DND-41 (cell line): ENCODE measurements at regions not wholly inside any gene's neighbourhood (a gene's known extent, or its start where the extent isn't known, plus 50 kb on each side); places are given as distances from the start of the nearest gene placed in this dataset.

Experiments
- ATAC-seq: fragments of 200-7000 bp; cut with Tn5 transposase; 3 replicates; pipeline ENCODE4 v1.9.1; 2021; ENCODE audit warnings: low read depth; ENCODE audit not compliant: insufficient read depth
- DNase-seq: peaks from one replicate; pipeline ENCODE4 v3.0.0-alpha.2; 2020
- H2AFZ ChIP-seq: 2 replicates; pipeline ENCODE4 v1.6.0; 2012; ENCODE audit warnings: low read depth, low read length
- H3K27ac ChIP-seq: 2 replicates; pipeline ENCODE4 v1.5.1; 2012; ENCODE audit warnings: low read length, inconsistent platforms
- H3K27me3 ChIP-seq: fragments of 200-600 bp; sonication (generic); 2 replicates; pipeline ENCODE4 v1.6.0; 2012; ENCODE audit warnings: low read length, mild to moderate bottlenecking, inconsistent platforms; ENCODE audit not compliant: insufficient read depth, poor library complexity
- H3K36me3 ChIP-seq: 2 replicates; pipeline ENCODE4 v1.5.1; 2012; ENCODE audit warnings: low read length, inconsistent platforms; ENCODE audit not compliant: insufficient read depth
- H3K4me1 ChIP-seq: 2 replicates; pipeline ENCODE4 v1.5.1; 2012; ENCODE audit warnings: mild to moderate bottlenecking, low read length; ENCODE audit not compliant: insufficient read depth
- H3K4me2 ChIP-seq: 2 replicates; pipeline ENCODE4 v1.6.0; 2012; ENCODE audit warnings: mild to moderate bottlenecking, moderate library complexity, low read length, inconsistent platforms; ENCODE audit not compliant: insufficient read depth
- H3K4me3 ChIP-seq, 2 experiments: fragments of 200-600 bp in 1 of 2; shearing (Covaris generic) in 1 of 2; 2 replicates each; pipeline ENCODE4 v1.5.1; 2012 to 2016; ENCODE audit warnings: inconsistent platforms in 2 of 2, low read length in 2 of 2, mild to moderate bottlenecking in 2 of 2, low read depth in 1 of 2, moderate library complexity in 1 of 2
- H3K79me2 ChIP-seq: 2 replicates; pipeline ENCODE4 v1.6.0; 2012; ENCODE audit warnings: low read length, inconsistent platforms; ENCODE audit not compliant: insufficient read depth
- H3K9ac ChIP-seq: 2 replicates; pipeline ENCODE4 v1.6.0; 2012; ENCODE audit warnings: low read depth, mild to moderate bottlenecking, inconsistent platforms, low read length, moderate library complexity
- H3K9me3 ChIP-seq: 2 replicates; pipeline ENCODE4 v1.5.1; 2012; ENCODE audit warnings: low read length, moderate library complexity, mild to moderate bottlenecking, inconsistent platforms; ENCODE audit not compliant: insufficient read depth, severe bottlenecking
- H4K20me1 ChIP-seq: 2 replicates; pipeline ENCODE4 v1.6.0; 2012; ENCODE audit warnings: low read length; ENCODE audit not compliant: insufficient read depth
- EZH2 ChIP-seq: IDR thresholded peaks from 3 replicates; pipeline ENCODE4 v1.6.1; 2012; ENCODE audit warnings: borderline replicate concordance, low read depth, mild to moderate bottlenecking, moderate library complexity, low read length, inconsistent platforms; ENCODE audit not compliant: severe bottlenecking
- TF ChIP-seq, protein P1 (sequence below): IDR thresholded peaks from 2 replicates; pipeline ENCODE4 v1.5.1; 2012; ENCODE audit warnings: borderline replicate concordance, low read length, moderate library complexity, mild to moderate bottlenecking; ENCODE audit not compliant: poor library complexity, severe bottlenecking; ENCODE audit errors: extremely low read depth

DNA sequence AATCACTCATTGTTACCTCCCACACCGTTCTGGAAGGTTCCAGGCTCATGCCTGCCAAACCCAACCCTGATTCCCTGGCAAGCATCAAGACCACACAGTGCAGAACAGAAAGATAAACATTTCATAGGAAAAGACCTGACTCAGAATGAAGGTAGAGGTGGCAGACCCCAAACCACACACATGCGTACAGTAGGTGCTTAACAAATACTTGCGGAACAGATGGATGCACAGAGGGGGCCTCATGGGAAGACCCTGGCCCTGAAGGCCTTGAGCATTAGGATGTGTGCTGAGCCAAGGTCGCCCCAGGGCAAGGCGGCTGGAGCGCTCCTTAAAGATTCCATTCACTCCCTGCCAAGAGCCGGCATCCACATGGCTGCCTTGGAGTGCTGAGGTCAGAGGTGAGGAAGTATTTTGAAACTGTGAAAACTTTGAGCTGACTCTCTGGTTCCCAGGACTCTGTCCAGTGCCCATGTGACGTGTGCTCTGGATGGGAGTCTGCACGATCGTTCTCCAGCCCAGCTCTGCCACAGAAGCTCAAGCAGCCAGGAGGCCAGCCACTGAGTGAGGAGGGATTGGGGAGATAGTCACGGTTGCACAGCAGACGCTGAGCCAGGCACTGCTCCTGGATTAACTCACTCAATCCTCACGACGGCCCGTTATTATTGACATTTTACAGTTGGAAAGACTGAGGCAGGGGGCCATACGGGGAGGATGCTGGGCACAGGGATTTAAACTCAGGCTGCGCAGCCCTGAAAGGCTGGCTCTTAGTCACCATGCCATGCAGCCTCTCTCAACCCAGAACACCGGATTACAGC, 65.5 kb upstream of the AFDN start:
- no peaks in the 10 kb centered on the region for H3K9me3 ChIP-seq
- no peak overlapping the region for H3K27ac ChIP-seq
- H3K4me2 ChIP-seq = no peak overlapping the region
- no peak overlapping the region for H3K9ac ChIP-seq
- H4K20me1 ChIP-seq = no peaks in the 10 kb centered on the region
- no peaks in the 10 kb centered on the region for H3K79me2 ChIP-seq
- ATAC-seq (no peak), DNase-seq (no peak)
- no peaks in the 10 kb centered on the region for H3K4me1 ChIP-seq
- H3K27me3 ChIP-seq = no peaks in the 10 kb centered on the region
- TF ChIP-seq EZH2 = no peak
- TF ChIP-seq, protein P1, sequence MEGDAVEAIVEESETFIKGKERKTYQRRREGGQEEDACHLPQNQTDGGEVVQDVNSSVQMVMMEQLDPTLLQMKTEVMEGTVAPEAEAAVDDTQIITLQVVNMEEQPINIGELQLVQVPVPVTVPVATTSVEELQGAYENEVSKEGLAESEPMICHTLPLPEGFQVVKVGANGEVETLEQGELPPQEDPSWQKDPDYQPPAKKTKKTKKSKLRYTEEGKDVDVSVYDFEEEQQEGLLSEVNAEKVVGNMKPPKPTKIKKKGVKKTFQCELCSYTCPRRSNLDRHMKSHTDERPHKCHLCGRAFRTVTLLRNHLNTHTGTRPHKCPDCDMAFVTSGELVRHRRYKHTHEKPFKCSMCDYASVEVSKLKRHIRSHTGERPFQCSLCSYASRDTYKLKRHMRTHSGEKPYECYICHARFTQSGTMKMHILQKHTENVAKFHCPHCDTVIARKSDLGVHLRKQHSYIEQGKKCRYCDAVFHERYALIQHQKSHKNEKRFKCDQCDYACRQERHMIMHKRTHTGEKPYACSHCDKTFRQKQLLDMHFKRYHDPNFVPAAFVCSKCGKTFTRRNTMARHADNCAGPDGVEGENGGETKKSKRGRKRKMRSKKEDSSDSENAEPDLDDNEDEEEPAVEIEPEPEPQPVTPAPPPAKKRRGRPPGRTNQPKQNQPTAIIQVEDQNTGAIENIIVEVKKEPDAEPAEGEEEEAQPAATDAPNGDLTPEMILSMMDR = no peak
- no peak overlapping the region for H3K4me3 ChIP-seq
- no peaks in the 10 kb centered on the region for H3K36me3 ChIP-seq
- H2AFZ ChIP-seq = no peak overlapping the region

- no peak for TF ChIP-seq EZH2
- TF ChIP-seq, protein P1 = no peak
- Histone ChIP-seq H3K27me3 (no peaks in the 10 kb centered on the region), H4K20me1 (no peaks in the 10 kb centered on the region), H3K4me1 (no peaks in the 10 kb centered on the region), H3K9ac (no peak overlapping the region), H3K79me2 (no peaks in the 10 kb centered on the region), H3K27ac (no peak overlapping the region), H3K9me3 (no peaks in the 10 kb centered on the region), H2AFZ (no peak overlapping the region), H3K4me3 (no peak overlapping the region), H3K36me3 (no peaks in the 10 kb centered on the region), H3K4me2 (no peak overlapping the region)
- no peak for DNase-seq
- ATAC-seq = no peak
These were observed 64.9 kb upstream of the AFDN start for GRCh38 chr6:167761794-167762258.

- Histone ChIP-seq H3K27ac (no peak overlapping the region), H3K79me2 (no peaks in the 10 kb centered on the region), H3K4me2 (no peak overlapping the region), H2AFZ (no peak overlapping the region), H3K36me3 (no peaks in the 10 kb centered on the region), H3K4me1 (no peaks in the 10 kb centered on the region), H3K4me3 (no peak overlapping the region), H4K20me1 (no peaks in the 10 kb centered on the region), H3K9ac (no peak overlapping the region), H3K27me3 (no peaks in the 10 kb centered on the region), H3K9me3 (no peaks in the 10 kb centered on the region)
- ATAC-seq (no peak), DNase-seq (no peak)
- TF ChIP-seq EZH2 = no peak
- TF ChIP-seq, protein P1 = no peak
These were observed 64.3 kb upstream of the AFDN start for GRCh38 chr6:167762259-167762962.
